Keratinocyte (primary cell): ENCODE measurements at regions not wholly inside any gene's neighbourhood (a gene's known extent, or its start where the extent isn't known, plus 50 kb on each side); places are given as distances from the start of the nearest gene placed in this dataset.

ENCODE experiments used
- EZH2 ChIP-seq: IDR thresholded peaks from one replicate; pipeline ENCODE4 v1.6.1; 2012; ENCODE audit warnings: inconsistent platforms, mild to moderate bottlenecking, low read length, moderate library complexity
- TF ChIP-seq, protein P1 (sequence below), 3 experiments: IDR thresholded peaks in 1 of 3; conservative IDR thresholded peaks in 1 of 3; optimal IDR thresholded peaks in 1 of 3; 2 replicates in 2 of 3; 3 replicates in 1 of 3; pipeline versions ENCODE3 to v1.5.1; 2011; ENCODE audit warnings: low read length in 3 of 3, mild to moderate bottlenecking in 3 of 3, moderate library complexity in 2 of 3, control low read depth in 1 of 3, inconsistent platforms in 1 of 3; ENCODE audit not compliant: insufficient read depth in 2 of 3; ENCODE audit errors: extremely low read depth in 1 of 3

DNA sequence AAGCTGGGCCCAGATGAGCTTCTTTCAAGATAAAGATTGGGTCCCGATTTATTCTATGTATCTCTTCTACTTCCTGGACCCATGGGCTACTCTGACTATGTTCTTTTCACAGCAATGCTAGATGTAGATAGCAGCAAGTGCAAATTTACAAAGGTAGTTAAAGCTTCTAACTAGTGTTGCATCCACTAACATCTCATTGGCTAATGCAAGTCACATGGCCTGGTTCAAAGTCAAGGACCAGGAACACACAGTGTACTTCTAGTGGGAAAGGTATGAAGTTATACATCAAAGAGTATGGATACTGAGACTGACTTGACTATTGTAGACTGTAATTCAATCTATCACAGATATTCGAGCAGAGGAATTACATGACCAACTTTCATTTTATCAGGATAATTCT is 588.8 kb downstream of the PLA2G4A start:
- TF ChIP-seq, protein P1, sequence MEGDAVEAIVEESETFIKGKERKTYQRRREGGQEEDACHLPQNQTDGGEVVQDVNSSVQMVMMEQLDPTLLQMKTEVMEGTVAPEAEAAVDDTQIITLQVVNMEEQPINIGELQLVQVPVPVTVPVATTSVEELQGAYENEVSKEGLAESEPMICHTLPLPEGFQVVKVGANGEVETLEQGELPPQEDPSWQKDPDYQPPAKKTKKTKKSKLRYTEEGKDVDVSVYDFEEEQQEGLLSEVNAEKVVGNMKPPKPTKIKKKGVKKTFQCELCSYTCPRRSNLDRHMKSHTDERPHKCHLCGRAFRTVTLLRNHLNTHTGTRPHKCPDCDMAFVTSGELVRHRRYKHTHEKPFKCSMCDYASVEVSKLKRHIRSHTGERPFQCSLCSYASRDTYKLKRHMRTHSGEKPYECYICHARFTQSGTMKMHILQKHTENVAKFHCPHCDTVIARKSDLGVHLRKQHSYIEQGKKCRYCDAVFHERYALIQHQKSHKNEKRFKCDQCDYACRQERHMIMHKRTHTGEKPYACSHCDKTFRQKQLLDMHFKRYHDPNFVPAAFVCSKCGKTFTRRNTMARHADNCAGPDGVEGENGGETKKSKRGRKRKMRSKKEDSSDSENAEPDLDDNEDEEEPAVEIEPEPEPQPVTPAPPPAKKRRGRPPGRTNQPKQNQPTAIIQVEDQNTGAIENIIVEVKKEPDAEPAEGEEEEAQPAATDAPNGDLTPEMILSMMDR (optimal IDR thresholded peaks at IDR 0.05 in 1 of 3, IDR thresholded peaks at IDR 0.05 in 1 of 3, conservative IDR thresholded peaks at IDR 0.05 in 1 of 3; ENCODE audit: extremely low read depth in 1 of 3, insufficient read depth in 2 of 3, low read length in 3 of 3), result no peak
- TF ChIP-seq EZH2, result no peak
